ENCODE measurements at regions not wholly inside any gene's neighbourhood (a gene's known extent, or its start where the extent isn't known, plus 50 kb on each side); places are given as distances from the start of the nearest gene placed in this dataset.

DNA sequence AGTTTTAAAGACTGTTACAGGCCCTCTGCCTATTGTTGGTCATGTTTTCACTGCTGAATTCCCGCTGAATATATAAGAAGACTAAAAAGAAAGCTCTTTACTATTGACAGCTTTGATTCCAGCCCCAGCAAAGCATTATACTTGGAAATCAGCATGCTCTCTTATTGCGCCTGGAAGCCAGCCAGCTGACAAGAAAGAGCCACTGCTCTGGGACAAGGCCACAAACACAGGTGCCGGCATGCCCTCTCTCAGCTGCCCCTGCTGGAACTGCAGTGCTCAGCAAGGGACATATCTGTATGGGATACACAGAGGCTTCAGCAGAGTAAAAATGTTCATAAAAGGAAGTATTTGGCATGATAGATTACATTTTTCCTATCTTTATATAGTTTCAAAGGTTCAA, 523.9 kb downstream of the ADRA2A start:
- H3K36me3 ChIP-seq (ENCODE audit: control insufficient read depth in 2 of 2, insufficient read depth in 1 of 2, low read length in 2 of 2) = no peaks in the 10 kb centered on the region
- CTCF ChIA-PET = no interaction called here
- no peak for TF ChIP-seq KLF10 (tag by site-specific recombination; IDR thresholded peaks at IDR 0.05)
- TF ChIP-seq, protein P1, sequence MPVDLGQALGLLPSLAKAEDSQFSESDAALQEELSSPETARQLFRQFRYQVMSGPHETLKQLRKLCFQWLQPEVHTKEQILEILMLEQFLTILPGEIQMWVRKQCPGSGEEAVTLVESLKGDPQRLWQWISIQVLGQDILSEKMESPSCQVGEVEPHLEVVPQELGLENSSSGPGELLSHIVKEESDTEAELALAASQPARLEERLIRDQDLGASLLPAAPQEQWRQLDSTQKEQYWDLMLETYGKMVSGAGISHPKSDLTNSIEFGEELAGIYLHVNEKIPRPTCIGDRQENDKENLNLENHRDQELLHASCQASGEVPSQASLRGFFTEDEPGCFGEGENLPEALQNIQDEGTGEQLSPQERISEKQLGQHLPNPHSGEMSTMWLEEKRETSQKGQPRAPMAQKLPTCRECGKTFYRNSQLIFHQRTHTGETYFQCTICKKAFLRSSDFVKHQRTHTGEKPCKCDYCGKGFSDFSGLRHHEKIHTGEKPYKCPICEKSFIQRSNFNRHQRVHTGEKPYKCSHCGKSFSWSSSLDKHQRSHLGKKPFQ (tag by site-specific recombination; IDR thresholded peaks at IDR 0.05) = no peak
- TF ChIP-seq ZNF341 (tag by site-specific recombination; IDR thresholded peaks at IDR 0.05; ENCODE audit: low read depth) = no peak
- TF ChIP-seq, protein P2, sequence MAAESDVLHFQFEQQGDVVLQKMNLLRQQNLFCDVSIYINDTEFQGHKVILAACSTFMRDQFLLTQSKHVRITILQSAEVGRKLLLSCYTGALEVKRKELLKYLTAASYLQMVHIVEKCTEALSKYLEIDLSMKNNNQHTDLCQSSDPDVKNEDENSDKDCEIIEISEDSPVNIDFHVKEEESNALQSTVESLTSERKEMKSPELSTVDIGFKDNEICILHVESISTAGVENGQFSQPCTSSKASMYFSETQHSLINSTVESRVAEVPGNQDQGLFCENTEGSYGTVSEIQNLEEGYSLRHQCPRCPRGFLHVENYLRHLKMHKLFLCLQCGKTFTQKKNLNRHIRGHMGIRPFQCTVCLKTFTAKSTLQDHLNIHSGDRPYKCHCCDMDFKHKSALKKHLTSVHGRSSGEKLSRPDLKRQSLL (tag by site-specific recombination; IDR thresholded peaks at IDR 0.05) = no peak
- TF ChIP-seq KLF16 (tag by site-specific recombination; IDR thresholded peaks at IDR 0.05) = no peak
- TF ChIP-seq ZNF24 (tag by site-specific recombination; IDR thresholded peaks at IDR 0.05) = no peak
- TF ChIP-seq ZNF549 (tag by site-specific recombination; IDR thresholded peaks at IDR 0.05) = no peak
- TF ChIP-seq, protein P3, sequence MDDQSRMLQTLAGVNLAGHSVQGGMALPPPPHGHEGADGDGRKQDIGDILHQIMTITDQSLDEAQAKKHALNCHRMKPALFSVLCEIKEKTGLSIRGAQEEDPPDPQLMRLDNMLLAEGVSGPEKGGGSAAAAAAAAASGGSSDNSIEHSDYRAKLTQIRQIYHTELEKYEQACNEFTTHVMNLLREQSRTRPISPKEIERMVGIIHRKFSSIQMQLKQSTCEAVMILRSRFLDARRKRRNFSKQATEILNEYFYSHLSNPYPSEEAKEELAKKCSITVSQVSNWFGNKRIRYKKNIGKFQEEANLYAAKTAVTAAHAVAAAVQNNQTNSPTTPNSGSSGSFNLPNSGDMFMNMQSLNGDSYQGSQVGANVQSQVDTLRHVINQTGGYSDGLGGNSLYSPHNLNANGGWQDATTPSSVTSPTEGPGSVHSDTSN (CRISPR knock-in tag; IDR thresholded peaks at IDR 0.05) = no peak
- no peak for TF ChIP-seq ZNF791 (tag by site-specific recombination; IDR thresholded peaks at IDR 0.05)
- no peak for TF ChIP-seq HOXD13 (CRISPR knock-in tag; IDR thresholded peaks at IDR 0.05; ENCODE audit: borderline replicate concordance)
- no peak for TF ChIP-seq PRDM10 (tag by site-specific recombination; IDR thresholded peaks at IDR 0.05)
- no peak for TF ChIP-seq ZNF223 (tag by site-specific recombination; IDR thresholded peaks at IDR 0.05)
- no peak for TF ChIP-seq ZNF362 (tag by site-specific recombination; IDR thresholded peaks at IDR 0.05)
- no peak for TF ChIP-seq CTCF (tag by site-specific recombination; IDR thresholded peaks at IDR 0.05)
- no peak for TF ChIP-seq KLF1 (tag by site-specific recombination; IDR thresholded peaks at IDR 0.05)
- no peak for TF ChIP-seq ZNF768 (tag by site-specific recombination; IDR thresholded peaks at IDR 0.05)
- TF ChIP-seq PRDM1 (tag by site-specific recombination; IDR thresholded peaks at IDR 0.05) = no peak
- TF ChIP-seq ZSCAN5A (tag by site-specific recombination; IDR thresholded peaks at IDR 0.05) = no peak
- no peak for TF ChIP-seq ZNF248 (tag by site-specific recombination; IDR thresholded peaks at IDR 0.05)
- POLR2A ChIA-PET = no interaction called here
- H3K27ac ChIP-seq (ENCODE audit: extremely low read depth, low read depth, low read length) = no peak overlapping the region
- H3K9me3 ChIP-seq (ENCODE audit: control insufficient read depth, insufficient read depth, low read depth, low read length) = no peaks in the 10 kb centered on the region
- H3K4me1 ChIP-seq (ENCODE audit: control insufficient read depth, insufficient read depth, low read length) = no peaks in the 10 kb centered on the region
- no peak overlapping the region for H3K4me3 ChIP-seq (ENCODE audit: low read depth, low read length)

Measured in HEK293 (cell line).